BJ (cell line): ENCODE measurements at regions not wholly inside any gene's neighbourhood (a gene's known extent, or its start where the extent isn't known, plus 50 kb on each side); places are given as distances from the start of the nearest gene placed in this dataset.

Source experiments
- CTCF ChIA-PET: fragments of 350-600 bp; formaldehyde crosslinking; extraction: SDS; loops from one replicate; lab custom pipeline; 2021; ENCODE audit warnings: antibody characterized with exemption, inconsistent platforms; lab: Yijun Ruan, JAX
- POLR2A ChIA-PET: fragments of 300-600 bp; sonication (Branson Sonifier 250); formaldehyde crosslinking; extraction: SDS; loops from one replicate; lab custom pipeline; 2021; ENCODE audit warnings: antibody characterized with exemption; lab: Charles Lee
- DNase-seq: peaks from one replicate; pipeline ENCODE4 v3.0.0-alpha.2; 2011; ENCODE audit warnings: low read depth
- H3K27me3 ChIP-seq: 2 replicates; pipeline ENCODE4 v1.6.0; 2011; ENCODE audit warnings: low read length; ENCODE audit not compliant: control insufficient read depth, insufficient read depth
- H3K36me3 ChIP-seq: 2 replicates; pipeline ENCODE4 v1.5.1; 2011; ENCODE audit warnings: low read length; ENCODE audit not compliant: control insufficient read depth, insufficient read depth
- H3K4me3 ChIP-seq: 2 replicates; pipeline ENCODE4 v1.5.1; 2011; ENCODE audit warnings: low read depth, mild to moderate bottlenecking, control low read depth, low read length
- TF ChIP-seq, protein P1 (sequence below): IDR thresholded peaks from 2 replicates; pipeline ENCODE4 v1.5.1; 2011; ENCODE audit warnings: low read depth, mild to moderate bottlenecking, control low read depth, inconsistent platforms, low read length, moderate library complexity; ENCODE audit not compliant: insufficient read depth

DNA sequence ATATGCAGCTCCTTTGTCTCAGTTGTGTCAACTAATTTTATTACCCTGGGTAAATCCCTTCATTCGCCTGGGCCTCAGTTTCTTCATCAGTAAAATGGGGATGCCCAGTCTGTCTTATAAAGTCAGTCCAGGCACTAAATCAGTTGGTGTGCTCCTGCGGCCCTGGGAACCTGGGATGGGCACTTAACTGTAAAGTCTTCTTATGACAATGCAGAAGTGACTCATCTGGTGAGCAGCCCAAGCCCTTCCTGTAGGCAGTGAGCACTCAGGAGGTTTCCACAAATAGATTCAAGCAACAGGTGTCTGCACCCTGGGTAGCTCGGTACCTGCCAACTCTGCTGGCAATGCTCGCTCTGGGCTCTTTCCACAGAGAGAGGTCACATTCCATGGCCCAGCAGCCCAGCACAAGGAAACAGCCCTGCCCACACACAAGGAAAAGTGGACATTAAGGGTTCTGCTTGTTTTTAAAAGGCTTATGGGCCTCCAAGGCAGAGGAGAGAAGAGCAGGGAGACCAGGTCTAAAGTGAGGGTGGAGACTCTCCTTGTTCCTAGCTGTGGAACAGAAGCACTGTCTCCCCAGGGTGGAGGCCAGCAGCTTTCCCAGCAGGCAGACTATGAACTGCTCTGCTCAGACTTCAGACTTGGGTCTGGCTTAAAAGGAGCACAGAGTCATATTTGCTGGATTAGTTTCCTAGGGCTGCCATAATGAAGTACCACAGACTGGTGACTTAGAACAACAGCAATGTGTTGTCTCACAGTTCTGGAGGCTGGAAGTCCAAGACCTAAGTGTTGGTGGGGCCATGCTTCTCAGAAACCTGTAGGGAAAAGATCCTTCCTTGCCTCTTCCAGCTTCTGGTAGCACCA is 89.7 kb upstream of the ADRA1B start:
- Histone ChIP-seq H3K4me3 (no peak overlapping the region), H3K36me3 (no peaks in the 10 kb centered on the region), H3K27me3 (no peaks in the 10 kb centered on the region)
- CTCF ChIA-PET = interaction anchor here (1.3 kb wide), 1 partner anchor 90 kb away, joined by 3 read pairs; the partner anchor contains the start of gene ADRA1B
- peak; percentile 49 for DNase-seq
- TF ChIP-seq, protein P1, sequence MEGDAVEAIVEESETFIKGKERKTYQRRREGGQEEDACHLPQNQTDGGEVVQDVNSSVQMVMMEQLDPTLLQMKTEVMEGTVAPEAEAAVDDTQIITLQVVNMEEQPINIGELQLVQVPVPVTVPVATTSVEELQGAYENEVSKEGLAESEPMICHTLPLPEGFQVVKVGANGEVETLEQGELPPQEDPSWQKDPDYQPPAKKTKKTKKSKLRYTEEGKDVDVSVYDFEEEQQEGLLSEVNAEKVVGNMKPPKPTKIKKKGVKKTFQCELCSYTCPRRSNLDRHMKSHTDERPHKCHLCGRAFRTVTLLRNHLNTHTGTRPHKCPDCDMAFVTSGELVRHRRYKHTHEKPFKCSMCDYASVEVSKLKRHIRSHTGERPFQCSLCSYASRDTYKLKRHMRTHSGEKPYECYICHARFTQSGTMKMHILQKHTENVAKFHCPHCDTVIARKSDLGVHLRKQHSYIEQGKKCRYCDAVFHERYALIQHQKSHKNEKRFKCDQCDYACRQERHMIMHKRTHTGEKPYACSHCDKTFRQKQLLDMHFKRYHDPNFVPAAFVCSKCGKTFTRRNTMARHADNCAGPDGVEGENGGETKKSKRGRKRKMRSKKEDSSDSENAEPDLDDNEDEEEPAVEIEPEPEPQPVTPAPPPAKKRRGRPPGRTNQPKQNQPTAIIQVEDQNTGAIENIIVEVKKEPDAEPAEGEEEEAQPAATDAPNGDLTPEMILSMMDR = no peak
- POLR2A ChIA-PET = no interaction called here

DNA sequence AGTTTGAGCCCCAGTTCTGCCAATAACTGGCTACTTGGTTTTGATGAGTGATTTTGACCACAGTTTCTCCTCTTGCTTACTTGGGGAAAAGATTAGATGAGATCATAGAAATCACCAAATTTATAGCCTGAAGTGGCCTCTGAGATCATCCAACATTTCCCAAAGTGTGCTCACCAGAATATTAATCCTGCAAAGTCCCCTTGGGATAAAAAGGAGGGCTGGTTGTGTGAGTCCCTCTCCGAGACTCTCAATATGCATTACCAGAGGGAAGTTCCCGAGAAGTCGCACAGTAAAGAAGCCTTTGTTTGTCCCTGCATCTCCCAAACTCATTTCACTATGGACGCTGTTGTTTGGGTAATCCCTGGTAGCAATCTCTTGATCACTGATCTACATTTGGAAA is 88.4 kb upstream of the ADRA1B start:
- Histone ChIP-seq H3K36me3 (no peaks in the 10 kb centered on the region), H3K27me3 (no peaks in the 10 kb centered on the region), H3K4me3 (no peak overlapping the region)
- no peak for DNase-seq
- TF ChIP-seq, protein P1 = no peak
- ChIA-PET CTCF (no interaction called here), POLR2A (no interaction called here)

DNA sequence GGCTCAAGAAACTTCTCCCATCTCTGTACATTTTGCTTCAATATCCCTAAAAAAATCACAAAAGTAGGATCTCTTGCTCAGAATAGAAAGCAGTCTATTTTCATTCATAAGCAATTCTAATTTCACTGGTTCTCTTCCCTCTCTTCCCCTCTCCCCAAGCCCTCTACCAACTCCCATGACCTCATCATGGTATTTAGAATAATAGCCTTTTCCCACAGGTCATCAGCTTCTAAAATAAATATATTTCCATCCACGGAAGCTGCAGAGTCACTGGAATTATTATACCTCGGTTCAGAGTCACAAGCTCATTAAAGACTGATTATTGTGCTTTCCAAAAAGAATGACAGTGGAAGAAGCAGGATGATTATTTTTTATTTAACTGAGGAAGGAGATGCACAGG is 84.2 kb upstream of the ADRA1B start:
- Histone ChIP-seq H3K27me3 (0 out of 2 replicates have a peak, but pooled peaks cover 4% of the 10 kb centered on the region), H3K36me3 (no peaks in the 10 kb centered on the region), H3K4me3 (no peak overlapping the region)
- ChIA-PET CTCF (interaction anchor here (0.7 kb wide), 1 partner anchor 13 kb away, joined by 3 read pairs; no protein-coding TSS in a partner anchor), POLR2A (no interaction called here)
- TF ChIP-seq, protein P1 = no peak
- DNase-seq = no peak

DNA sequence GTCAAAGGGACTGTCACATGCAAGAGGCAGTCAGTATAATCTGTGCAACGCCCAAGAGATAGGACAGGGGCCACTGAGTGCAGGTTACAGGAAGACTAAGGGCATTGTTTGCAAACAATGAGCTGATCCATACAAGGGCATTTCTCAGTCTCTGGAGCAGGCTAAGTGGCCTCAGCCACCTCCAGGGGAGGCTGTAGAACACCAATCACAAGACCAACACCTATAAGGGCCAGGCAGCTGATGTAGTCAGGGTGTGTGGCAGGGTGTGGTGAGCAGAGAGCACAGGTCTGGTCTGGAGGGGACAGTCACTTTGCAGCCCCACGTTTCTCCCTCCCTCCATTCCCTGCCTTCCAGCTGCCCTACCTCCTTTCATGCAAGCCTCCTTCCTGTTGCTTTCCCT is 83.2 kb upstream of the ADRA1B start:
- no peak for DNase-seq
- TF ChIP-seq, protein P1 = no peak
- ChIA-PET POLR2A (no interaction called here), CTCF (interaction anchor here (1.0 kb wide), 1 partner anchor 17 kb away, joined by 3 read pairs; no protein-coding TSS in a partner anchor)
- 0 out of 2 replicates have a peak, but pooled peaks cover 4% of the 10 kb centered on the region for H3K27me3 ChIP-seq
- H3K36me3 ChIP-seq = no peaks in the 10 kb centered on the region
- no peak overlapping the region for H3K4me3 ChIP-seq

DNA sequence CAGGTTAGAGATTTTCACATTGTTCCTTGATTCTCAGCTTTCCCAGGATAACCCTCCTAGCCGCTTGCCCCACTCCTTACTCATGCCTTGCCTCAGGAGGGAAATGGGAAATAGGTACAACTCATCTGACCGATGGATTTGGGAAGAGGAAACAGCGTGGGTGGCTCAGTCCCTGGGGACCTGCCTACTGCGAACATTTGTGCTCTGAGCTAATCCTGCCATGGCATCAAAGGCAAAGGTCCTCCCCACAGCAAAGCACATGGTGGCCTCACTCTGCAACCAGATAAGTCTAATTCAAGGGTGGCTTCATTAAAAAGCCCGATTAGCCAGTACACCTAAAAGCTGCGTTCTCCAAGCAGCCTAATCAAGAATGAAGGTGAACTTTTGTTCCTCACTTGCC is 82.4 kb upstream of the ADRA1B start:
- Histone ChIP-seq H3K27me3 (0 out of 2 replicates have a peak, but pooled peaks cover 4% of the 10 kb centered on the region), H3K36me3 (no peaks in the 10 kb centered on the region), H3K4me3 (no peak overlapping the region)
- ChIA-PET POLR2A (no interaction called here), CTCF (interaction anchor here (1.3 kb wide), 1 partner anchor 13 kb away, joined by 3 read pairs; no protein-coding TSS in a partner anchor)
- no peak for DNase-seq
- TF ChIP-seq, protein P1 = no peak
